ENCODE measurements at regions not wholly inside any gene's neighbourhood (a gene's known extent, or its start where the extent isn't known, plus 50 kb on each side); places are given as distances from the start of the nearest gene placed in this dataset.

- H3K27me3 ChIP-seq (ENCODE audit: insufficient read depth, poor library complexity, severe bottlenecking) = no peaks in the 10 kb centered on the region
- H3K4me3 ChIP-seq (replicated peaks; ENCODE audit: insufficient read depth, low read length) = no peak overlapping the region
- H3K27ac ChIP-seq (replicated peaks) = no peak overlapping the region
- TF ChIP-seq, protein P1, sequence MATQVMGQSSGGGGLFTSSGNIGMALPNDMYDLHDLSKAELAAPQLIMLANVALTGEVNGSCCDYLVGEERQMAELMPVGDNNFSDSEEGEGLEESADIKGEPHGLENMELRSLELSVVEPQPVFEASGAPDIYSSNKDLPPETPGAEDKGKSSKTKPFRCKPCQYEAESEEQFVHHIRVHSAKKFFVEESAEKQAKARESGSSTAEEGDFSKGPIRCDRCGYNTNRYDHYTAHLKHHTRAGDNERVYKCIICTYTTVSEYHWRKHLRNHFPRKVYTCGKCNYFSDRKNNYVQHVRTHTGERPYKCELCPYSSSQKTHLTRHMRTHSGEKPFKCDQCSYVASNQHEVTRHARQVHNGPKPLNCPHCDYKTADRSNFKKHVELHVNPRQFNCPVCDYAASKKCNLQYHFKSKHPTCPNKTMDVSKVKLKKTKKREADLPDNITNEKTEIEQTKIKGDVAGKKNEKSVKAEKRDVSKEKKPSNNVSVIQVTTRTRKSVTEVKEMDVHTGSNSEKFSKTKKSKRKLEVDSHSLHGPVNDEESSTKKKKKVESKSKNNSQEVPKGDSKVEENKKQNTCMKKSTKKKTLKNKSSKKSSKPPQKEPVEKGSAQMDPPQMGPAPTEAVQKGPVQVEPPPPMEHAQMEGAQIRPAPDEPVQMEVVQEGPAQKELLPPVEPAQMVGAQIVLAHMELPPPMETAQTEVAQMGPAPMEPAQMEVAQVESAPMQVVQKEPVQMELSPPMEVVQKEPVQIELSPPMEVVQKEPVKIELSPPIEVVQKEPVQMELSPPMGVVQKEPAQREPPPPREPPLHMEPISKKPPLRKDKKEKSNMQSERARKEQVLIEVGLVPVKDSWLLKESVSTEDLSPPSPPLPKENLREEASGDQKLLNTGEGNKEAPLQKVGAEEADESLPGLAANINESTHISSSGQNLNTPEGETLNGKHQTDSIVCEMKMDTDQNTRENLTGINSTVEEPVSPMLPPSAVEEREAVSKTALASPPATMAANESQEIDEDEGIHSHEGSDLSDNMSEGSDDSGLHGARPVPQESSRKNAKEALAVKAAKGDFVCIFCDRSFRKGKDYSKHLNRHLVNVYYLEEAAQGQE (IDR thresholded peaks at IDR 0.05; ENCODE audit: insufficient replicate concordance, low read depth) = no peak
- TF ChIP-seq, protein P2, sequence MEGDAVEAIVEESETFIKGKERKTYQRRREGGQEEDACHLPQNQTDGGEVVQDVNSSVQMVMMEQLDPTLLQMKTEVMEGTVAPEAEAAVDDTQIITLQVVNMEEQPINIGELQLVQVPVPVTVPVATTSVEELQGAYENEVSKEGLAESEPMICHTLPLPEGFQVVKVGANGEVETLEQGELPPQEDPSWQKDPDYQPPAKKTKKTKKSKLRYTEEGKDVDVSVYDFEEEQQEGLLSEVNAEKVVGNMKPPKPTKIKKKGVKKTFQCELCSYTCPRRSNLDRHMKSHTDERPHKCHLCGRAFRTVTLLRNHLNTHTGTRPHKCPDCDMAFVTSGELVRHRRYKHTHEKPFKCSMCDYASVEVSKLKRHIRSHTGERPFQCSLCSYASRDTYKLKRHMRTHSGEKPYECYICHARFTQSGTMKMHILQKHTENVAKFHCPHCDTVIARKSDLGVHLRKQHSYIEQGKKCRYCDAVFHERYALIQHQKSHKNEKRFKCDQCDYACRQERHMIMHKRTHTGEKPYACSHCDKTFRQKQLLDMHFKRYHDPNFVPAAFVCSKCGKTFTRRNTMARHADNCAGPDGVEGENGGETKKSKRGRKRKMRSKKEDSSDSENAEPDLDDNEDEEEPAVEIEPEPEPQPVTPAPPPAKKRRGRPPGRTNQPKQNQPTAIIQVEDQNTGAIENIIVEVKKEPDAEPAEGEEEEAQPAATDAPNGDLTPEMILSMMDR (IDR thresholded peaks at IDR 0.05; ENCODE audit: insufficient read depth, low read length) = no peak
- DNase-seq (ENCODE audit: low read depth in 1 of 2, low spot score in 1 of 2) = no peak
Measured at GRCh38 chr13:80654638-80655249, 313.8 kb upstream of the SPRY2 start.

DNA sequence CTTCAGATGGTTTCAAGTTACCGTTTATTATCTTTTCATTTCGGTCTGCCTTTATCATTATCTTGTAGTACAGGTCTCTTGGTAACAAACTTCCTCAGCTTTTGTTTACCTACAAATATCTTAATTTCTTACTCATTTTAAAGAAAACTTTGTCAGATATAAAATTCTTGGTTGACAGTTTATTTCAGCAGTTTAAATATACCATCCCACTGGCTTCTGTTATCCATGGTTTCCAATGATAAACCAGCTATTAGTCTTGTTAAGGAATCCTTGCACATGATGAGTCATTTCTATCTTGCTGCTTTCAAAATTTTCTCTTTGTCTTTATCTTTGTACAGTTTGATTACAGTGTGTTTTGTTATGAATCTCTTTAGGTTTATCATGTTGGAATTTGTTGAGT is 308.3 kb upstream of the SPRY2 start:
- Histone ChIP-seq H3K27ac (replicated peaks) (no peak overlapping the region), H3K27me3 (ENCODE audit: insufficient read depth, poor library complexity, severe bottlenecking) (no peaks in the 10 kb centered on the region), H3K4me3 (replicated peaks; ENCODE audit: insufficient read depth, low read length) (no peak overlapping the region)
- TF ChIP-seq GABPA (IDR thresholded peaks at IDR 0.05; ENCODE audit: low read depth) (no peak), POLR2AphosphoS5 (IDR thresholded peaks at IDR 0.05; ENCODE audit: low read depth) (no peak), SPI1 (IDR thresholded peaks at IDR 0.05; ENCODE audit: borderline replicate concordance, low read depth) (no peak)
- TF ChIP-seq, protein P1 (IDR thresholded peaks at IDR 0.05; ENCODE audit: insufficient replicate concordance, low read depth) = no peak
- TF ChIP-seq, protein P2 (IDR thresholded peaks at IDR 0.05; ENCODE audit: insufficient read depth, low read length) = no peak
- DNase-seq (ENCODE audit: low read depth in 1 of 2, low spot score in 1 of 2) = no peak

GRCh38 chr13:80642641-80643040 is 301.7 kb upstream of the SPRY2 start:
- DNase-seq (ENCODE audit: low read depth in 1 of 2, low spot score in 1 of 2) = no peak
- Histone ChIP-seq H3K27ac (replicated peaks) (no peak overlapping the region), H3K27me3 (ENCODE audit: insufficient read depth, poor library complexity, severe bottlenecking) (no peaks in the 10 kb centered on the region), H3K4me3 (replicated peaks; ENCODE audit: insufficient read depth, low read length) (no peak overlapping the region)
- TF ChIP-seq SPI1 (IDR thresholded peaks at IDR 0.05; ENCODE audit: borderline replicate concordance, low read depth) = no peak
- TF ChIP-seq, protein P1 (IDR thresholded peaks at IDR 0.05; ENCODE audit: insufficient replicate concordance, low read depth) = no peak
- no peak for TF ChIP-seq POLR2AphosphoS5 (IDR thresholded peaks at IDR 0.05; ENCODE audit: low read depth)
- TF ChIP-seq, protein P2 (IDR thresholded peaks at IDR 0.05; ENCODE audit: insufficient read depth, low read length) = no peak
- TF ChIP-seq GABPA (IDR thresholded peaks at IDR 0.05; ENCODE audit: low read depth) = no peak

Measured in HL-60 (cell line).